GM18502 (cell line): ENCODE measurements at regions not wholly inside any gene's neighbourhood (a gene's known extent, or its start where the extent isn't known, plus 50 kb on each side); places are given as distances from the start of the nearest gene placed in this dataset.
"Not testable (repeated sequence)": the region's sequence is repeated elsewhere in the genome, so short reads cannot be mapped to it uniquely, and the experiment has no call there.

Experiments
- ATAC-seq: cut with Tn5 transposase; IDR thresholded peaks from one replicate; pipeline ENCODE4 v1.9.1; 2021; ENCODE audit warnings: mild to moderate bottlenecking; ENCODE audit not compliant: unreplicated experiment, poor library complexity

- no peak for ATAC-seq
Observed at GRCh38 chr18:10160251-10160650, 246.4 kb downstream of the VAPA start.

DNA sequence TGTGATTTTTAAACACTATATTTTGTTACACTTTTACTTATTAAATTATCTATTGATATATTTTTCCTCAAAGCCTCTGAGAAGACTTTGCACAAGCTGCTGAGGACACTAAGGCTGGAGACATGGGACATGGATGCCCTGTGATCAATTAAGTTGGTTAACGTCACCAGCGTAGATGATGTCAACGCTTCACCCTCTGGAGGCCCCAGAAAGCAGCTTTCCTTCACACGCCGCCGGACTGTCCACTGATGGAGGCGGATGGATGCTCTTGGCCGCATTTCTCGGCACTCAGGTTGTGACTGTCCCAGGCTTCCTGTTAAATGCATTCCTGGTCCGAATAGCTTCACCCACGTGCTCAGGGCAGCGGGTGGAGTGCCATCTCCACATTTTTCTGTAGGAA is 247.5 kb downstream of the VAPA start:
- no peak for ATAC-seq

GRCh38 chr18:10162340-10162739 is 248.5 kb downstream of the VAPA start:
- no peak for ATAC-seq

- ATAC-seq: no peak
Observed at GRCh38 chr18:10164271-10165071, 250.7 kb downstream of the VAPA start.

DNA sequence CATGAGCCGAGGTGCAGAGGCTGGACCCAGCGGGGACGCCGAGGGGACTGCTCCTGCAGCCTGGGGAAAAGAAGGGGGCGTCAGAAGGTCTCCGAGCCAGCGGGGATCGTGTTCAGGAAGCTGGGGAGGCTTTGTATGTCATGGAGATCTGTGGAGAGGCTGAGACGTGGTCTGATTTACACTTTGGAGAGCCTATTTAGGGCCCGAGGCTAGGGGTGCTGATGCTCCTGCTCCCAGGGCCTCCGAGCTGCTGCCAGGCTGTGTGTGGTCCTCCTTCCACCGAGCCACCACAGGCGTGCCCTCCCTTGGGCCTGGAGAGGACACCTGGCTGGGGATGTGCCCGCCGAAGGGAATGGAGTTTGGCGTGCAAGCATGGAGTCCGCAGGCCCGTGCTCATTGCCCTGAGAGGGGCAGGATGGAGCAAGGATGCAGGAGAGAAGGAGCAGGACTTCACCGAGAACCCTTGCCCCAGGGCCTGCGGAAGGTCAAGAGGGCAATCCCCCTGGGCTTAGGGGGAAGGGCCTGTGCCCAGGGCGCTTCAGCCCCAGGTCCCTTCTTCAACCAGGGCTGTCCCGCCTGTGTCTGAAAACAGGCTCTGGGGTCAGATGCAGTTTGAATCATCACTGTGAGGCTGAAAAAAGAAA is 252.5 kb downstream of the VAPA start:
- no peak for ATAC-seq

DNA sequence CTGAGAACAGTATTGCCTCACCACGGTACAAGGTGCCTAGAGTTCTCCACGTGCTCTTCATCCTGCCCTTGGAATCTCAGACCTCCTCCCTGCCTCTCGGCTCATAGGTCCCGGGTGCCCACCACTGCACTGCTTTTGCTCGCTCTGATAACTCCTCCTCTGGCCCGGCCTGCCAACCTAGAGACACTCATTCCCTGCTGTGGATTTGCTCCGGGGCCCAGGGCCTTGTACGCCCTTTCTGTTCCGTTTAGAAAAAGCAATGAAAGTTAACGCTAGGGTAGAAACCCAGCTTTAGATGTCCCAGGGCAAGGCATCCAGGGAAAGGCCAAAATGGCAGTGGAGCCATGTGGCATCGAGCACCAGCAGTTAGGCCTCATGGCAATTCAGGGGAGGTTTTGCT is 253.9 kb downstream of the VAPA start:
- ATAC-seq: no peak

- ATAC-seq: no peak
Observed at GRCh38 chr18:10168477-10168876, 254.7 kb downstream of the VAPA start.

DNA sequence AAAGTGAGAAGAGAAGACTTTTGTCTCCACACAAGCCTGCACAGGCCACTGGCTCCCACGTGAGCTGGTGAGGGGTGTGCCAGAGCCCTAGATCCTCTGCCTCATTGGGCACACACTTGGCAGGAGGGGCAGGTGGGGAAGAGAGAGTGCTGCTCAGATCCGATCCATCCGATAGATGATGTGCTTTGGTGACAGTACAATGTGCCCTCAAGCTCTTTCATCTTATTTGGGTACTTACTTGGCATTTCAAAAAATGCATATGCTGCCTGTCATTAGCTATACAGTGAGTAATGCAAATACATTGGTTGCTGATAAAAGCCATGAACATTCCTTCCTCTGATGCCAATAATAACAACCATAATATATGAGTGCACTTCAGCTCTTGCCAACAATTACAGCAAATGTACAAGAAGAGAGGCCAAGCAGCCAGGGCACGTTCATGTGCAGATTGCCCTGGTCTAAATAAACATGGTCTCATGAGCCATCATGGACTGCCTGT is 255.3 kb downstream of the VAPA start:
- no peak for ATAC-seq

- no peak for ATAC-seq
Observed at GRCh38 chr18:10169814-10170213, 256.0 kb downstream of the VAPA start.

- ATAC-seq: no peak
Observed at GRCh38 chr18:10170375-10170774, 256.6 kb downstream of the VAPA start.

DNA sequence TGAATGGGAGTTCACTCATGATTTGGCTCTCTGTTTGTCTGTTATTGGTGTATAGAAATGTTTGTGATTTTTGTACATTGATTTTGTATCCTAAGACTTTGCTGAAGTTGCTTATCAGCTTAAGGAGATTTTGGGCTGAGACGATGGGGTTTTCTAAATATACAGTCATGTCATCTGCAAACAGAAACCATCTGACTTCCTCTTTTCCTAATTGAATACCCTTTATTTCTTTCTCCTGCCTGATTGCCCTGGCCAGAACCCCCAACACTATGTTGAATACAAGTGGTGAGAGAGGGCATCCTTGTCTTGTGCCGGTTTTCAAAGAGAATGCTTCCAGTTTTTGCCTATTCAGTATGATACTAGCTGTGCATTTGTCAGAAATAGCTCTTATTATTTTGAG is 261.5 kb downstream of the VAPA start:
- ATAC-seq: not testable (repeated sequence)

DNA sequence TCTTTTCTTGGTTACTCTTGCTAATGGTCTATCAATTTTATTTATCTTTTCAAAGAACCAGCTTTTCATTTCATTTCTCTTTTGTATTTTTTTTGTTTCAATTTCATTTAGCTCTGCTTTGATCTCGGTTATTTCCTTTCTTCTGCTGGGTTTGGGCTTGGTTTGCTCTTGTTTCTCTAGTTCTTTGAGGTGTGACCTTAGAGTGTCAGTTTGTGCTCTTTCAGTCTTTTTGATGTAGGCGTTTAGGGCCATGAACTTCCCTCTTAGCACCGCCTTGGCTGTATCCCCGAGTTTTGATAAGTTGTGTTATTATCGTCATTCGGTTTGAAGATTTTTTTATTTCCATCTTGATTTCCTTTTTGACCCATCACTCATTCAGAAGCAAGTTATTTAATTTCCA is 265.5 kb downstream of the VAPA start:
- not testable (repeated sequence) for ATAC-seq

GRCh38 chr18:10182009-10182624 is 268.3 kb downstream of the VAPA start:
- no peak for ATAC-seq

GRCh38 chr18:10184776-10185175 is 269.7 kb upstream of the APCDD1 start:
- no peak for ATAC-seq

DNA sequence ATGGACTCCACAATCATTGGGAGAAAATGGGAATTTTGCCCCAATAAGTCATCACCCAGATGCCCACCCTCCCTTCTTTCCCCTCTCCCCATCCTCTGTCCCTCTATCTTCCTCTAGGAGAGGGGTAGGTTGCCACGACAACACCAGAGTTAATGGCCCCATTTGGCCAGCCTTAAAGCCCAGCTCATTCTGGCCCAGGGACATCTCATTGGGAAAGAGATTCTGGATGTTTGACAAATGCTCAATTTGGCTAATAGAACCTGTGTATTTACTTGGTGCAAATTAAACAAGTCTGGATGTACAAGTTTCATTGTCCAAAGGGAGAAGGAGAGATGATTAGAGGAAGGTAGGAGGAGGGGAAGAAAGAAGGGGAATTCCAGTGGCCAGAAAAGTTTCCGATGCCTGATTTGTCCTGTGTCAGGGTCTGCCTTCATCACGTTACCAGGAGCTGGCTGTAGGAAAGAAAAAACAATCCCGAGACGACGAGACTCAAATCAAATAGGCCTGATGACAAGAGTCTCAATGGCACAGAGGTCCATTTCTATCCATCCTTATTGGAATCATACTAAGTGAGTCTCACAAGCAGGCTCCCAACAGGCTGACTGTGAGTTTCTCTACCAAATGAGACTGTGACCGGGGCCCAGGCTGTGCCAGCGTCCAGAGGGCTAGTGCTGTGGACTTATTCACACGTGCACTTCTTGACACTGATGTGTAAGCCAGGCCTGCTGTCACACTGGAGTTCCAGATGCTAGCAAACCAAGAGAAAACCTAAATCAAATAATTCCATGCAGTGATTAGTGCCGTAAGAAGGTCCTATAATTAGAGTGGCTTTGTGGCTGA is 265.2 kb upstream of the APCDD1 start:
- no peak for ATAC-seq

DNA sequence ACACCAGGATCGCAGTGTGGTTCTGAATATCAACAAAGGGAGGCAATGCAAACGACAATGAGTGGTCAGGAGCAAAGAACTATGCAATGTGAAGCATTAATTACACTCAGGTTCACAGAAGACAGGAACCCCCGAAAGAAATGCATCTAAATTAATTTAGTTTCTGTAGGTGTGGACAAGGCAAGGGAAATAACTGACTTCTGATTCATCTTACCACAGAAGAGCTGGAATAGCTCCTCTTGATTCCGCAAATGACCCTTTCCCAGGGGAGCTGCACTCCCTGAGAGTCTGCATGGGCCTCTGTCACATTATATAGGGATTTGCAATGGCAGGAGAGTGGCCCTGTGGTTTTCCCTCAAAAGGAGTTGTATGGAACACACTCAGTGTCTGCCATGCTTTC is 263.9 kb upstream of the APCDD1 start:
- ATAC-seq: no peak

- ATAC-seq: no peak
Observed at GRCh38 chr18:10193444-10193843, 261.0 kb upstream of the APCDD1 start.

DNA sequence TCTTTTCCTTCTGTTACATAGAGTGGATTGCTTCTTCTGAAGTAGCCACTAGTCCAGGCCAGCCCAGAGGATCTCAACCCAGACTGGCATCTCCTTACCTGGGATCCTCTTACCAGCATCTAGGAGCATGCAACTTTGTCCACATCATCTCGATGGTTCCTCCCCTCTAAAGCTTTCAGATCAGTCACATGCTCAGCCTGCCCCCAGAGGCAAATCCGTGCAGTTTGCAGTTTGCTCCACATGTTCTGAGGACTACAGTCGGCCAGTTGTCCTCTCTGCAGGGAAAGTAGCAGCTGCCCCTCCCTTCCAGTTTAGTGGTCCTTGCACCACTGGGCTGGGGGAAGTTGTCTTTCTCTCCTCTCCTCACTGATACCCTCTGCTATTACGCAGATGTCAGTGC is 259.8 kb upstream of the APCDD1 start:
- ATAC-seq: no peak

- no peak for ATAC-seq
Observed at GRCh38 chr18:10195529-10195928, 258.9 kb upstream of the APCDD1 start.

DNA sequence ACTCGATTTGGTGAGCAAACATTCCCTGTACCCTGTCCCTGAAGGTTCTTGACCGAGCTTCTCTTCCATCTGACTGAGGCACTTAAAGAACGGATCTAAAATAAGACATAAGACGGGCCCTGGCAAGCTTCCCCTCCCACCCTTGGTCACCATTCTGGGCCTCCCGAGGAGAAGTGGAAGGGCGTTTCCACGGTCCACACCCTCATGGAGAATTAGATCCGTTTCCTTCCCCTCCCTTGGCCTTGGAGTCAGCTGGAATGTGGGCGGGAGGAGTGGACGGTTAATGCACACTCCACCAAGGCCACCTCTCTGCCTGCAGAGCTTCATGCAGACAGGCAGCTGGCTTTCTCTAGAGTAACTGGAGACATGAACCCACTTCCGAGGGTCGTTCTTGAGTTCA is 257.3 kb upstream of the APCDD1 start:
- ATAC-seq: no peak

- no peak for ATAC-seq
Observed at GRCh38 chr18:10201226-10201625, 253.2 kb upstream of the APCDD1 start.
